ENCODE measurements at regions not wholly inside any gene's neighbourhood (a gene's known extent, or its start where the extent isn't known, plus 50 kb on each side); places are given as distances from the start of the nearest gene placed in this dataset.

DNA sequence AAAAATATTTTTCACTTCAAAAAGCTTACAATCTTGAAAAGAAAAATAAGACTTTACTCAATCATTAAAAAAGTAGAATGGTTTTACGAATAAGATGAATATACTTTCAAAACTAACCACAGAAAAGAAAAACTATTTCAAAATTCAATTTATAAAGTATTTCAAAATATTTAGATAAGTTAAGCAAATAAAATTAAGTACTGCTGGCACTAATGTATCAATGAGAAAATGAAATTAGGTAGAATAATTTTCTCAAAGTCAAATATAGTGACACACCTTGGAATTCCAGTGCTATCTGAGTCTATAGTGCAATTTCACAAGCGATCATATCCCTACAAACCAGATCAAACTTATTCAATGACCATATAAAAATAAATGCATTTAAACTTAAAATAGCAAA lies 109.8 kb upstream of the SEMA3A start:
- no peak overlapping the region for H3K4me3 ChIP-seq (ENCODE audit: low read length)
- TF ChIP-seq CTCF (conservative IDR thresholded peaks at IDR 0.05; ENCODE audit: low read length) = no peak
- DNase-seq (ENCODE audit: low read depth) = no peak

DNA sequence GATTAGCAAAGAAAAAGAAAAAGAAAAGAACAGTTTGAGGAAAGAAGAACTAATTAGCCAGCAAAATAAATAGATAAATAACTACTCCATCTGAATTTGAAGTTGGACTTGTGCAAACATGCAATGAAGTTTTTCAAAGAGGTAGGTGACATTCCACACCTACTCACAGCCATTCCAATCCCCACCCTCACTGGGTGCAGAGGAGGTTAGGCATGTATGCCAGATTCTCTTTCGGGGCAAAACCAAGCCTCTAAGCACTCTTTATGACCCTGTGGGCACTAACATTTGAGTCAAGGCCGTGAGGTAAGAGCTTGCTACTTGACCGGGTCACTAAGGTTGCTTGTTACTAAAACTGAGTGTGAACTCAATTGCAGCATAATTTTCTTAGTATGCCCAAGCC lies 108.4 kb upstream of the SEMA3A start:
- H3K4me3 ChIP-seq (ENCODE audit: low read length) = no peak overlapping the region
- TF ChIP-seq CTCF (conservative IDR thresholded peaks at IDR 0.05; ENCODE audit: low read length) = no peak
- peak; percentile 8 for DNase-seq (ENCODE audit: low read depth)

GRCh38 chr7:84297616-84298015 lies 103.0 kb upstream of the SEMA3A start:
- no peak overlapping the region for H3K4me3 ChIP-seq (ENCODE audit: low read length)
- TF ChIP-seq CTCF (conservative IDR thresholded peaks at IDR 0.05; ENCODE audit: low read length) = no peak
- peak; percentile 54 for DNase-seq (ENCODE audit: low read depth)

DNA sequence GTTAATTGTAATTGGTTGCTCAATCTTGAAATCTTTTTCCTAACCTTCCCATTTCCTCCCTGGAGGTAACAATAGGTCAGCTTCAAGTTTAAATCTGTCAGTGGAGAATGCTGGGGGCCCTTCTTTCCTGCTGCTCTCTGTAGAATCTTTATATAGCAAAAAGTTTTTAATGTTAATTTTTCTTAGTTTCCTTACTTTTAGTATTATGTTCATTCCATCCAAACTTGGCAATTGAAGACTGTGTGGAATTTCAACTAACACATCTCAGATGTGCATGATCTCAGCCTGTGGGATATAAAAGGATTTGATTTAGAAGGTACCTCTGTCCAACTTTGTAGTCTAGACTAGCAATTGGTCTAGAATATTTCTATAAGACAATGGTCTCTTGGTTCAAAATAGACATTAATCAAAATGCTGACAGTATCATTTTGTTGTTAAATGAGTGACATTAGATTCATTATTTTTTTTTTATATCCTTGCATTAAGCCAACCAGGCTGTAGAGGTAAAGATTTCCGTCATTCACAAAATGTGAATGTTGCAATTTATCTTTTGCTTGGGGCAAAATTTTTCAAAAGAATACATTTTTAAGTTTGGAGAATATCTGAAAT lies 100.4 kb upstream of the SEMA3A start:
- no peak overlapping the region for H3K4me3 ChIP-seq (ENCODE audit: low read length)
- no peak for TF ChIP-seq CTCF (conservative IDR thresholded peaks at IDR 0.05; ENCODE audit: low read length)
- DNase-seq (ENCODE audit: low read depth) = peak; percentile 67

DNA sequence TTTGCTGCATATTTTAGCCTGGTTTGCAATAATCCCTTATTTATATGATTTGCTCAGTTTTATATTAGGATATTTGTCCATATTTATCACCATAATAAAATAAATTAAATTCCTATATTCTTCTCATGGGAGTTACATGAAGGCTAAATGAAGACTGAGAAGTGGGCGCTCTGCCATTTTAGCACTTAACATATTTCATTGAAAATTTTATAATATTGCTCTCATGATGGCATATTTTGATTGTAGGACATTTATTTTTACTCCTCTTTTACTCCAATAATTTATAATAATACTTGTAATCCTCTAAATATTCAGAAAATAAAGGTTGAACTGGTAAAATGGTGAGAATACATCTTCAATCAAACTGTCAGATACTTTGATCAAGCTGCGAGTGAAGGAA lies 99.8 kb upstream of the SEMA3A start:
- DNase-seq (ENCODE audit: low read depth) = no peak
- no peak overlapping the region for H3K4me3 ChIP-seq (ENCODE audit: low read length)
- TF ChIP-seq CTCF (conservative IDR thresholded peaks at IDR 0.05; ENCODE audit: low read length) = no peak

DNA sequence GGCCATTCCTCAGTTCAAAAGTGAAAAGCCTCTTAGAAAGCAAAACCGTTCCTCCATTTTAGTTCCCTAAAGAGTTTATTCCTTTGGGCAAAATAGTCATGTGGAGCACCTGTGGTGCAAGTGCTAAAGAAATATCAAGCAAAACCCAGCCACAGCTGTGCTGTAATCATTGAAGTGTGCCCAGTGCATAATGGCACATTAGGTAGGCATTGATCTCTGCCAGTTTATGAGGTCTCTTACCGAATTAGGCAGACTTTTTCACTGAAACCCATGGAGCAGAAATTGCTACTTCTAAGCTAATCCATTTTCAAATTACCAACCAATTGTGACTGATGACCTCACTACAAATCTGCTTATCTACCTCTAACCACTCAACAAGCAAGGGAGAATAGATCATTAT lies 97.2 kb upstream of the SEMA3A start:
- no peak for TF ChIP-seq CTCF (conservative IDR thresholded peaks at IDR 0.05; ENCODE audit: low read length)
- H3K4me3 ChIP-seq (ENCODE audit: low read length) = no peak overlapping the region
- no peak for DNase-seq (ENCODE audit: low read depth)

- H3K4me3 ChIP-seq (ENCODE audit: low read length) = no peak overlapping the region
- no peak for TF ChIP-seq CTCF (conservative IDR thresholded peaks at IDR 0.05; ENCODE audit: low read length)
- DNase-seq (ENCODE audit: low read depth) = no peak
Measured at GRCh38 chr7:84283798-84284197, 89.2 kb upstream of the SEMA3A start.

Data from AG10803 (cell line).